GM13976 (cell line): ENCODE measurements at regions not wholly inside any gene's neighbourhood (a gene's known extent, or its start where the extent isn't known, plus 50 kb on each side); places are given as distances from the start of the nearest gene placed in this dataset.

Experiments used
- DNase-seq: peaks from one replicate; pipeline ENCODE4 v3.0.0; 2012; ENCODE audit warnings: low spot score
- in situ Hi-C: fragments of 300-500 bp; cut with MboI; formaldehyde crosslinking; loops from one replicate; pipeline ENCODE4 v1.12.0; 2022; ENCODE audit warnings: low sequenced_read_pairs, mixed read lengths, inconsistent platforms; ENCODE audit not compliant: unreplicated experiment
- TF ChIP-seq, protein P1 (sequence below): IDR thresholded peaks from 2 replicates; pipeline ENCODE4 v1.5.1; 2012; ENCODE audit warnings: borderline replicate concordance, mild to moderate bottlenecking; ENCODE audit not compliant: insufficient read depth; ENCODE audit errors: extremely low read depth, missing control alignments, control extremely low read depth

DNA sequence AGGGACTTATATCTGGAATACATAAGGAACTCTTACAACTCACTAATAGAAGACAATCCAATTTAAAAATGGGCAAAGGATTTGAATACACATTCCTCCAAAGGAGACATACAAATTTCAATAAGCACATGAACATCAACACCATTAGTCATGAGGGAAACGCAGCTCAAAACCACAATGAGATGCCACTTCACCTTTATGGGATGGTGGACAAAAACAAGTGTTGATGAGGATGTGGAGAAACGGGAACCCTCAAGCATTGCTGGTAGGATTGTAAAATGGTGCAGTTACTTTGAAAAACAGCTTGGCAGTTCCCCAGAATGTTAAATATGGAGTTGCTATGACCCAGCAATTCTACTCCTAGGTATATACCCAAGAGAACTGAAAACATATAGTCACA, 72.7 kb upstream of the IER5L start:
- TF ChIP-seq, protein P1, sequence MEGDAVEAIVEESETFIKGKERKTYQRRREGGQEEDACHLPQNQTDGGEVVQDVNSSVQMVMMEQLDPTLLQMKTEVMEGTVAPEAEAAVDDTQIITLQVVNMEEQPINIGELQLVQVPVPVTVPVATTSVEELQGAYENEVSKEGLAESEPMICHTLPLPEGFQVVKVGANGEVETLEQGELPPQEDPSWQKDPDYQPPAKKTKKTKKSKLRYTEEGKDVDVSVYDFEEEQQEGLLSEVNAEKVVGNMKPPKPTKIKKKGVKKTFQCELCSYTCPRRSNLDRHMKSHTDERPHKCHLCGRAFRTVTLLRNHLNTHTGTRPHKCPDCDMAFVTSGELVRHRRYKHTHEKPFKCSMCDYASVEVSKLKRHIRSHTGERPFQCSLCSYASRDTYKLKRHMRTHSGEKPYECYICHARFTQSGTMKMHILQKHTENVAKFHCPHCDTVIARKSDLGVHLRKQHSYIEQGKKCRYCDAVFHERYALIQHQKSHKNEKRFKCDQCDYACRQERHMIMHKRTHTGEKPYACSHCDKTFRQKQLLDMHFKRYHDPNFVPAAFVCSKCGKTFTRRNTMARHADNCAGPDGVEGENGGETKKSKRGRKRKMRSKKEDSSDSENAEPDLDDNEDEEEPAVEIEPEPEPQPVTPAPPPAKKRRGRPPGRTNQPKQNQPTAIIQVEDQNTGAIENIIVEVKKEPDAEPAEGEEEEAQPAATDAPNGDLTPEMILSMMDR, result no peak
- DNase-seq, result no peak
- in situ Hi-C loops, result no loop called here

DNA sequence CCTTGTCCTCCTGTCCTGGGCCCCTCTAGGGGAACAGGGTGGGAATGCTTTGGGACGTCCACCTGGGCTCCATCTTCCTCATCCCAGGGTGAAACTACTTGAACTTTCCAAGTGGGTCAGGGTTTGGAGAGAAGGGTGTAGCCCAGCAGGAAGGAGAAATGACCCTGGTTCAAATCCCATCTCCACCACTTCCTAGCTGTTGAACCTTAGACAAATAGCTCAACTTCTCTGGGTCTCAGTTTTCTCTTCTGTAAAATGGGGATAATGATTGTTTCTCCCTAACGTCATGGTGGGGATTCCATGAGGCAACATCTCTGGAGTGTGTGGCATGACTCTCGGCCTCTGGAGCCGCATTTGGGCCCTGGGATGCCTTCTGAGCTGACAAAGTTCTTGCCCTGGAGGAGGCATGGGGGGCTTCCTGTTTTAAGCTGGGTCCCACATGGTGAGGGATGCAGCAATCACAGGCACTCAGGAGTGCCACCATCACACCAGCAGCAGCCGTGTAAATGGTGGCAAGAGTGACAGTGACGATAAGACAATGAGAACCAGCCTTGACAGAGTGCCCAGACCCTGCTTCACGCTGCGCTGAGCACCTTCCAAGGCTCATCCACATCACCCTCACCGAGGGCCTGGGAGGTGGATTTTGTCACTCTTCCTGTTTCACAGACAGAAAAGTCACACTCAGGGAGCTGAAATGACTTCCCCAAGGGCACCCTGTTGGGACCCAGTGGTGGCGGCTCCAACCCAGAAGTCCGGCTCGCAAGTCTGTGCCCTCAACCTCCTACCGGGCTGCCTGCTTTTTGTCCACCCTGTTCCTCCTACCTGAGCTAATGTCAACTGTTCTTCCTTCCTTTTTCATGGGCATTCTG, 69.5 kb upstream of the IER5L start:
- DNase-seq, result no peak
- in situ Hi-C loops, result no loop called here
- TF ChIP-seq, protein P1, result no peak

DNA sequence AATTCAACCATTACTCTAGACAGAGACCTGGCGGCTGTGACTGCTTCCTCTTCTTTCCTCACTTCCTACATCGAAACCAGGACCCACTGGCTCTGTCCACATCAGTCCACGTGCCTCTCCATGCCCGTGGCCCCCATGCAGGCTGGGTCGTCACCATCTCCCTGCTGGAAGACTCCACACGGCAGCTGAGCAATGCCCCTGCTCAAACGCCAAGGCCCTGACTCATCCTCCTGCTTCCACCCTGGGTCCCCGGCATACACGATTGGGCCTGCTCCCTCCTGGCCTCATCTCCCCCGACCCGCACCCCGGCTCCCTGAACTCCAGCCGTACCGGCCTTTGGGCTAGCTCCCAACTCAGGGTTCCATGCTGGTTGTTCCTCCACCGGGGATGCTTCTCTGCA, 67.2 kb upstream of the IER5L start:
- TF ChIP-seq, protein P1, result no peak
- DNase-seq, result no peak
- in situ Hi-C loops, result no loop called here

DNA sequence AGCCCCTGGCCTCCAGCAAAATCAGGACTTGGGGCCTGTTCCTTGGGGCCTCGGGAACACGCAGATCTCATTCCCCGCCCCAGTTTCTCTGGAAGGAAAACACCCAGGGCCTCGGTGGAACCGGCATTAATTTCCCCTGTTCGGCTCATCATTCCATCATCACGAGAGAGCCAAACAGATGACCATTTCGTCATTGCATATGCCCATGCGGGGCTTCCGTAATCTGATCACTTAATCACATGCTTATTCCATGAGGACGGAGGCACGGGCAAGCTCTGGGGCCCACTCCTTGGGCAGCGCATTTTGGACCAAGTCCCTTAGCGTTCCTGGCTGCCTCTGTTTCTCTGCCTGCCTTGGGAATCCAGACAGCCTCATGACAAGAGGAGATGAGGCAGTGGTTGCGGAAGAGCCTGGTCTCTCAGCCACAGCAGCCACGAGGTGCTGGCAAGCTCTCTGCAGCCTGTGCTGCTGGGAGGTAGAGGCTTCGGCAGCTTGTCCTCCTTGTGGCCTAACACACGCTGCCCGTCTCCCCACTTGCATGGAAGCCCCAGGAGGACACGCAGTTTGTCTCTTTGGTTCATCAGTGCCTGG, 65.0 kb upstream of the IER5L start:
- in situ Hi-C loops, result no loop called here
- TF ChIP-seq, protein P1, result no peak
- DNase-seq, result no peak

DNA sequence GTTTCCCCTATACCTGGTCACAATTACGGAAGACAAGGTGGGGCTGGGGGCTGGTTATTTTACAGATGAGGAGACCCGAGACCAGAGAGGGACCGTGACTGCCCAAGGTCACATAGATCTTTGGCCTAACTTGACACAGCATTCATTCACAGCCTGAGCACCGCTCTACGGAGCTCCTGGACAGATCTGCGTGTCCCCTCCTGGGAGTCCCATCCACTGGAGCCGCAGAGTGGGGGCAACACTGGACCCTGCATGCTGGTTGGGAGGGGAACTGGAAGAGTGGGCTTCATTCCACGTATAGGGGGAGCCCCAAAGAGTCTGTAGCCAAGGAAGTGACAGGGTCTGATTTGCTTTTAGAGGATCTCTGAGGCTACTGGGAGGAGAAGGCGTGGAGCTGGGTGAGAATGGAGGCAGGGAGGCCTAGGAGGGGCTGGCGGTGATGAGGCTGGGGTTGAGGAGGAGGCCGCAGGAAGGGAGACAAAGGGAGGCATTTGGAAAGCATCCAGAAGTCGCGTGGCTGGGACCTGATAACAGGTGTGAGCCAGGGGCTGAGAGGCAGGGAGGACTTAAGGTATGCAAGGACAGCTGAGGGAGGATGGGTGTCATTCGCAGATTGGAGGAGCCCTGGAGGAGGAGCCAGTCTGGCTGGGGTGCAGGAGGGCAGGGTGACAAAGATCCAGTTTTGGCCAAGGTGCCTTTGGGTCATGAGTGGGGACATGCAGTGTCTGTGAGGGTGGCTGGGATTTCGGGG, 64.3 kb upstream of the IER5L start:
- TF ChIP-seq, protein P1, result no peak
- in situ Hi-C loops, result no loop called here
- no peak for DNase-seq

DNA sequence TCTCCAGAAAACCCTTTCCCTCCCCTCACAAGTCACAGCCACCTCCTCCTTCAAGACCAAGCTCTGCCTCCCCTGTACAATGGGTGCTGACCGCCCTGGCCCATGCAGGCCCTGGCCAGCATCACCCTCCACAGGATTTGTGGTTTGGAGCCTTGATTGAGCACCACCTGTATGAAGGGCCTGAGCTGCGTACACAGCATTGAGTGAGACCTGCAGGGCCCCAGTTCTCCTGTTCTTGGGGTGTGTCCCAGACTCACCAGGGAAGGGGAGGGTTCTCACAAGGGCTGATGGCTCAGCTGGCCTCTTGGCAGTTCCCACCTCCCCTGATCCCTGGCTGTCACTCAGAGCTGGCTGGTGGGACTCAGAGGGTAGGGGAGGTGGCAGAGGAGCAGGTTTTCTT, 63.7 kb upstream of the IER5L start:
- TF ChIP-seq, protein P1, result no peak
- in situ Hi-C loops, result no loop called here
- DNase-seq, result no peak
